ENCODE measurements at regions not wholly inside any gene's neighbourhood (a gene's known extent, or its start where the extent isn't known, plus 50 kb on each side); places are given as distances from the start of the nearest gene placed in this dataset.

- TF ChIP-seq CHD7 (IDR thresholded peaks at IDR 0.05; ENCODE audit: insufficient replicate concordance, low read length) (no peak), SP1 (IDR thresholded peaks at IDR 0.05; ENCODE audit: low read depth, low read length) (no peak), CHD1 (IDR thresholded peaks at IDR 0.05; ENCODE audit: low read depth, low read length) (no peak), NRF1 (IDR thresholded peaks at IDR 0.05; ENCODE audit: low read depth, low read length) (no peak), BCL11A (IDR thresholded peaks at IDR 0.05; ENCODE audit: low read depth in 2 of 2, low read length in 2 of 2) (no peak), KDM1A (IDR thresholded peaks at IDR 0.05; ENCODE audit: borderline replicate concordance, low read length) (no peak), POU5F1 (IDR thresholded peaks at IDR 0.05; ENCODE audit: low read depth, low read length) (no peak), CTCF (IDR thresholded peaks at IDR 0.05; ENCODE audit: control extremely low read depth in 1 of 3, insufficient read depth in 1 of 3, low read depth in 1 of 3, low read length in 3 of 3) (no peak), MAFK (IDR thresholded peaks at IDR 0.05; ENCODE audit: low read depth, low read length) (no peak), BRCA1 (IDR thresholded peaks at IDR 0.05; ENCODE audit: low read depth, low read length) (no peak)
Measured at GRCh38 chr1:60245324-60245723, 171.8 kb upstream of the C1orf87 start (continued).
